ENCODE measurements at regions not wholly inside any gene's neighbourhood (a gene's known extent, or its start where the extent isn't known, plus 50 kb on each side); places are given as distances from the start of the nearest gene placed in this dataset.

DNA sequence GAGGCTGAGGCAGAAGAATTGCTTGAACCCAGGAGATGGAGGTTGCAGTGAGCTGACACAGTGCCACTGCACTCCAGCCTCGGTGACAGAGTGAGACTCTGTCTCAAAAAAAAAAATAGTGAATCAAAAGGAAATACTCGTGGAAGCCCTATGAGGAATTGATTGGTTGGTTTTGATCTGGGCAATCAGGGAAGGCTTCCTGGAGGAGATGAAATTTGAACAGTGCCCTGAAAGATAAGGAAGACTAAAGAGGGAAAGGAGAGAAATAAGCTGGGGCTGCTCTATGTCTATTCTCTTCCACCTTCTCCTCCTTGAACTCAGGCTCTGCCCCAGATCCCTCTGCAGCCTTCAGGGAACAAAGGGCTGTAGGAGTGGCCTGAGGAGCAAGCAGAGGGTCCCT, 54.1 kb downstream of the IRF2BPL start:
- DNase-seq (ENCODE audit: low read depth), result no peak

DNA sequence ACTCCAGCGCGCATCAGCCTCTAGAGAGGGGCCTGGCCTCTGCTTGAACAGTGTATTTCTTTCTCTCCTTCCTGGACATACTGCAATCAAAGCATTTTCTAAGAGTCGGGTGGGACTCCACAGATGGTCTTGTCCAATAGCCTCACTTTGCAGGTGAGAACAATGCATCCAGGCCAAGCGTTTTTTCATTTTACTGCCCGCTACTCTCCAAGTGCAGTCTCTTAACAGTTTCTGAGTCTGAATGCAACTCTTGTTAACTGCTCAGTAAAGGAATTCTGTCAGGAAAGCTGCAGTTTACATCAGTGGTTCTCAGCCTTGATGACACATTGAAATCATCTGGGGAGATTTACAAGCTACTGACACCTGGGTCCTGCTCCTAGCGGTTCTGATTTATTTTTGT, 57.0 kb downstream of the IRF2BPL start:
- no peak for DNase-seq (ENCODE audit: low read depth)

DNA sequence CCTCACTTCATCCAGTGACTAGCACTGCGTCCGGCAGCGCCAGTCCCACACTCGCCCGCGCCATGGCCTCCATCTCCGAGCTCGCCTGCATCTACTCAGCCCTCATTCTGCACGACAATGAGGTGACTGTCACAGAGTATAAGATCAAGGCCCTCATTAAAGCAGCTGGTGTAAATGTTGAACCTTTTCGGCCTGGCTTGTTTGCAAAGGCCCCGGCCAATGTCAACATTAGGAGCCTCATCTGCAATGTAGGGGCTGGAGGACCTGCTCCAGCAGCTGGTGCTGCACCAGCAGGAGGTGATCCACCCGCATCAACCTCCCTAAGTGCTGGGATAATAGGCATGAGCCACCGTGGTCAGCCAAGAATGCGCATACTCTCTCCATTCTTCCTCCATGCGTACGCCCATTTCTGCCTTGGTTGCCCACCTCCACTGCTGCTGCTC, 59.9 kb downstream of the IRF2BPL start:
- DNase-seq (ENCODE audit: low read depth), result no peak

DNA sequence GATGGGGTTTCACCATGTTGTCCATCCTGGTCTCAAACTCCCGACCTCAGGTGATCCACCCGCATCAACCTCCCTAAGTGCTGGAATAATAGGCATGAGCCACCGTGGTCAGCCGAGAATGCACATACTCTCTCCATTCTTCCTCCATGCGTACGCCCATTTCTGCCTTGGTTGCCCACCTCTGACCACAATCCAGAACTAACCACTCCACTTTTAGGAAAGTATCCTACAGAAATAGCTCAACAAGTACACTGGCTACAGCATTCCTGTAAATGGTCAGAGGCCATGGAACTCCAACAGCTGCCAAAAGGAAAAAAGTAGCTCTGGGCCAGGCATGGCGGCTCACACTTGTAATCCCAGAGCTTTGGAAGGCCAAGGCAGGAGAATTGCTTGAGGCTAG, 60.7 kb downstream of the IRF2BPL start:
- no peak for DNase-seq (ENCODE audit: low read depth)

DNA sequence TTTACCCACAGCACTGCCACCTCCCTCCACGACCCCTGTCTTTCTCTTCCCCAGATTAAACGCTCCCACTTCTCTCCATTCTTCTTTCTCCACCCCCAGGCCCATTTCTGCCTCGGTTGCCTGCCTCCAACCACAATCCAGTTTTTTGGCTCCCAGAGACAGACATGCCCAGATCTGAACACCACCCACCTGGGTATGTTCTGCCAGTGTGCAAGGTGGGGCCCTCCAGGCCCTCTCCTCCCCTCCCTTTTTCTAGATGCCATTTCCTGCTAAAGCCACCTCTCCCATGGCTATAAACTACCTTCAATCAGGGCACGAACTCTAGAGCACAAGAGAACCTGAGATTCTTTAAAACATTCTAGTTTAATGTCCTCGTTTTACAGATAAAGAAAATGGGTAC, 63.3 kb downstream of the IRF2BPL start:
- no peak for DNase-seq (ENCODE audit: low read depth)

DNA sequence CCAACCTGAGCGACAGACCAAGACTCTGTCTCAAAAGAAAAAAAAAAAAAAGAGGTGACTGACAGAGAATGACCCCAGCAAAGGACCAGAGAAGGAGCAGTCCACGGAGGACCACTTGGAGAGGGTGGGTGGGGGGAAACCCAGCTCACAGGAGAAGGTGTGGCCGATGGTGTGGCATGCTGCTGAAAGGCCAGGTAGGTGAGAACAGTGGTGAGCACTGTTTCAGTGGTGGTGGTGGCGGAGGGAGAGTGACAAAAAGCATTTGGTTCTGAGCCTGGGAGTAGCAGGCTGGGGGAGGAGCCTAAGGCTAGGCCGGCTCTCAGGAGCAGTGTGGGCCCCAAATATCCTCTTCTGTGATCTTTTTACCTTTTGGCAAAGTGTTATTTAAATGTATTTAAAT, 63.8 kb downstream of the IRF2BPL start:
- no peak for DNase-seq (ENCODE audit: low read depth)

DNA sequence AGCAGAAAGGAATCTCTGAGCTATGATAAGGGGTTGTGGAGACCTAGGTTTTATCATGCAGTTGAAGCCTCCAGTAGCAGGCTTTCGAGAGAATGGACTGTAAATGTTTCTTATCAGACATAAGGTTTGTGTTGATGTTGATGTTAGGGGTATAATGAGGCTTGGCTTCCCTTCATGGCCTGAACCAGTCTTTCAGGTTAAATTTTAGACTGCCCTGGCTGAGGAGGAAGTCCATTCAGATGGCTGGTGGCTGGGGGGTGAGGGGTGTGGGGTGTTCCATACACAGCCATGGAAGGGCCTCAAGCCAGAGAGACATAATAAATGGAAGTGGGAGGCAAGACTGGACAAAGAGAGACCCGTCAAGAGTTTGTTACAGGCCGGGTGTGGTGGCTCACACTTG, 65.1 kb downstream of the IRF2BPL start:
- no peak for DNase-seq (ENCODE audit: low read depth)

DNA sequence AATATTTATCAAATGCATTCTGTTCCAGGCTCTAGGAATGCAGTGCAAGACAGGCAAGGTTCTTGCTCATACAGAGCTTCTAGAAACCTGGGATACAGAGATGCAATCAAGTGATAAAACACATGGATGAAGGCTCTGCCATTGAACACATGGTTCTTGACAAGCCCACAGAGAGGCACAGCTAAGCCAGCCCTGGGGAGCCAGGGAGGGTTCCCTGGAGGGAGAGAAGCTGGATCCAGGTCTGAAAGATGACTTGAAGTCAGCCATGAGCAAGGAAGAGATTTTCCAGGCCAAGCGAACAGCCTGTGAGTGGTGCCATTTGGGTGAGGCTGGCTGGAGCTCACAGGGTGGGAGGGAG, 66.2 kb downstream of the IRF2BPL start:
- no peak for DNase-seq (ENCODE audit: low read depth)

DNA sequence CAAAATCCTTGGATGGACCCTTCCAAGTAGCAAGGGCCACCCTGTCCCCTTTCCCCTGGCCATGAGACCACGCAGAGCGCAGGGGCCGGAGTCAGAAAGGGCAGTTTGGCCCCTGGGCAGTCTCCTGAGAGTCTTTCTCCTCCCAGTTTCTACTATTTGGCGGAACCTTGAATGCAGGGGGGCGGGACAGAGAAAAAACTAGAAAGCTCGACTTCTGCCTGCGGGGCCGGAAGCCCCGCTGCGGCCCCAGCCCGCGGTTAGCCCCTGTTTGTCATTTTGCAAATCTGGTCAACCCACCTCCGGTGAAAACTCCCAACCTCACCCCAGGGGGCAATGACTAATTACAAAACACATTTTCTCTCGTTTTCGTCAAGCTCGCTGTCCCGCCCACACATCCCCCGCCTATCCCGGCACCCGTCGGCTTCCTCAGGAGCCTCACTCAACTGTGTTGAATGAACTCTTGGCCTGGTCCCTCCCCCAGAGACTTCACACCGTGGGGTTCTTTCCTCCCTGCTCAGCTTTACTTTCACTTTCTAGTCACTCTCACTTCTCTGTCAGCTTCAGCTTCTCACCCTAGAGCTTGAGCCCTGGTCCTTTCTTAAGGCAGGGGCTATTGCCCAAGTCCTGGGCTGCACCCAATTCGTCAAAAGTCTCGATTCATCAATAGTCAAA, 66.7 kb downstream of the IRF2BPL start:
- DNase-seq (ENCODE audit: low read depth), result peak; percentile 90

DNA sequence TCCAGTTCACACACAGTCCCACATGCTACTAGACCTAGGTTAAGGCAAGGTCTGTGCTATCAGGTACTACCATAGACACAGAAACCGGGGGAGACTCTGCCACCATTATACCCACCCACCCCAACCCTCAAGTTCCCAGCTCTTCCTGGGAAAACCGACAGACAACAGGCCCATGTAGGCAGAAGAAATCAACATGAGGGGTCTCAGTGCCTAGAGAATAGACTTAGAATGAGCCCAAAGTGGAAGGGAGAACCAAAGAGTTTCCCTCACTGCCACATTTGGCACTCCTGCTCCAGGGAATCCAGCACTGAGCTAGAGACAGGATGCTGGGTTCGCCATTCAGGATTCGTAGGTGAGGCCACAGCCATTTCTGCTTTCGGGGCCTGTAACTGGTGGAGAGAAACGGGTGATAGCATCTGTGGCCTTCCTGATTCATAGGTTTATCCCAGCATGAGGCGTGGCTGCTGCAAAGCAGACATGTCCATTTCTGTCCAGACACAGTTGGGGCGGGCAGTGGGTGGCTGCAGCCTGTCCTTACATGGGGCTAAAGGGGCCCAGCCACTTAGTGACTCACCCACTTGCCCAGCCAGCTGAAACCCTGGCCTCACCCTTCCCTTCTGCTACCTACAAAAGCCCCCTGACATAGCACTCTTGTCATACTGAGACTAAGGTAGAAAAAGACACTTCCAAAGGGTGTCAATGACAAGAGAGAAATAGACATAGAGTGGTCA, 69.4 kb downstream of the IRF2BPL start:
- DNase-seq (ENCODE audit: low read depth), result no peak

DNA sequence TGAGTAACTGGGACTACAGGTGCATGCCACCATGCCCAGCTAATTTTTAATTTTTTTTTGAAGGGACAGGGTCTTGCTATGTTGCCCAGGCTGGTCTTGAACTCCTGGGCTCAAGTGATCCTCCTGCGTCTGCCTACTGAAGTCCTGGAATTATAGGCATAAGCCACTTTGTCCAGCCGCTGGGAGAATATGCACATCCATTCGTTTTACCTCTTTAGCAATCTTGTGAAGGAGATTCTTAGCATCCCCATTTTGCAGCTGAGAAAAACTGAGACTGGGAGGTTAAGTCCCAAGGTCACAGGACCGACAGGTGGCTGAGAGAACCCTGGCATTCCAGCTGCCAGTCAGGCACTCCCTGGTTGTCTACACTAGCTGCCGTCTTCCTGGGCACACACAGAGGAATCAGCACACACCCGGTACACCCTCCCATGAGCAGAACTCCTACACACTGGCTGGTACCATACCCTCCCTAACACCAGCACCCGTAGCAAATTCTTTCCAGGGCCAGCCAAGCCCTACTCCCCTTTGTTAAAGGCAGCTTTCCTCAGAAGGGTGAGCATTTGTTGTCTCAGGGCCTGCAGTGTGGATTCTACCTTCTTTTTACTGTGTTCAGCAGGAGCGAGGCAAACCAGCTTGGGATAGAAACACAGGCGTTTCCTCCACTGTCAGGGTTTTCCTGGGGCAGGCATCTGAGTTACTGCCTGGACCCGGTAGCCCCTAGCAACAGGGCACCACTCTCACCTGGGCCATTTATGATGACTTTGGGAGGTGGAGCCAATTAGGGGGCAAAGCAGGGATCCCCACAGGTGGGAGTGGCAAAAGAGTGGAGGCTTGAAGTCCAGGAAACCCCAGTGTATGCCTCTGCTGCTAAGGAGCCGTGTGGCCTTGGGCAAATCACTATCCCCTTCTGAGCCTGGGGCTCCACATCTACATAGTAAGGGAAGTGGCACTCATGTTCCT, 70.2 kb downstream of the IRF2BPL start:
- DNase-seq (ENCODE audit: low read depth), result no peak

DNA sequence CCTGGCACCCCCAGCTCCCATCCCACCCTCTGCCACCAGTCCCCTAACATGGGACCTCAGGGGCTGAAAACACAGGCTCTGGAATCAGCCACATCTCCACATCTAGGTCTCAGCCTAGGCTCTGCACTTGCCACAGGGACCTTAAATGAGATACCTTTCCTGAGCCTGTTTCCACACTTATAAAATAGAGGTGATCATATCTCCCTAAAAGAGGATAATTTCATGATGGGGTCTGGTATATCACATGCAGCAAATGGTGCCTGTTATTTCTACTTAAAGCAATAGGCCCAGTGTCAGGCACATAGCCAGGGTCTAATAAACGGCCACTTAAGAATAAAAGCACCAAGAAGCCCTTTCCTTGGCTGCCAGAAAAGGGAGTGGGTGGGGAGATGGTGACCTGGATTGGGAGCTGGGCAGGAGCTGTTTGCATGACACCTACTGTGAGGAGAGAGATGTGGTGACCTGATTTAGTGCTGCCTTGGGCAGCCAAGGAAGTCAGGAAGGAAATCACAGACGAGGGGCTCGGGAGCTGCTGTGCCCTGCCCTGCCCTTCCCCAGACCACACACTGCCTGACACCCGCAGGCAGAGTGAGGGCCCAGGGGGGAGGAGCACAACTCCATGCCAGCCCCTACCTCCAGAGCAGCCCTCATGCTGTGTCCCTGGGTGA, 71.2 kb downstream of the IRF2BPL start:
- DNase-seq (ENCODE audit: low read depth), result no peak

DNA sequence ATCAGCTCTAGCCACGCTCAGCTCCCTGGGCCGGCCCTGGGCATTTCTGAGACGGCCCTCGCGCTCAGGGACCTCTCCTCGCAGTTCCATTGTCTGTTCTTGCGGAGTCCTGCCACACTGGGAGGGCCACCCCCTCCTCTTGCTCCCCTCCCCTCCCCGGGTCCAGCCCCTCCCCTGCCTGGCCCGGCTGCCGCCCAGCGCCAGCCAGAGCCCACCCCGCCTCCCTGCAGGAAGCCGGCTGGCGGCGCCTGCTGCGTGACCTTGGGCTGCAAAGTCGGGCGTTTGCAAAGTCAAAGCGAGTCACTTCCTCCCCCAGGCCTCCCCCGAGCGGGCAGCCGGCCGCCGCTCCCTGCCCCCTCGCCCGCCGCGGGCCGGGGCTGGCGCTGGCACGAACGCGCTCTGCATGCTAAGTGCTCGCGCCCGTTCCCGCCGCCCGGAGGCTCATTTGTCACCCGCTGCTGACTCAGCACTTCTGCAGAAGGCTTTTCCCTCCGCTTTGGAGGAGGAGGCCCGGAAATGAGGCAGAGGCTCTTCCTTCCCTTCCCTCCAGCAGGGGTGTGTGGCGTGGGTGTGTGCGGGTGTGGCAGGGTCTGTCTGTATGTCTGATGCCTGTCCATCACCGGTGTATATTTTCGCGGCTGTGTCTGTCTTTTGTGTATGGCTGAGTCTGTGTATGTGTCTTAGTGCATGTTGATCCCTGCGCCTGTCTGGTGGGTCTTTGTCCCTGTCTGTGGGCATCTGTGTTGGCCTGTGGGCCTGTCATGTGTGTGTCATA, 72.0 kb downstream of the IRF2BPL start:
- peak; percentile 79 for DNase-seq (ENCODE audit: low read depth)

DNA sequence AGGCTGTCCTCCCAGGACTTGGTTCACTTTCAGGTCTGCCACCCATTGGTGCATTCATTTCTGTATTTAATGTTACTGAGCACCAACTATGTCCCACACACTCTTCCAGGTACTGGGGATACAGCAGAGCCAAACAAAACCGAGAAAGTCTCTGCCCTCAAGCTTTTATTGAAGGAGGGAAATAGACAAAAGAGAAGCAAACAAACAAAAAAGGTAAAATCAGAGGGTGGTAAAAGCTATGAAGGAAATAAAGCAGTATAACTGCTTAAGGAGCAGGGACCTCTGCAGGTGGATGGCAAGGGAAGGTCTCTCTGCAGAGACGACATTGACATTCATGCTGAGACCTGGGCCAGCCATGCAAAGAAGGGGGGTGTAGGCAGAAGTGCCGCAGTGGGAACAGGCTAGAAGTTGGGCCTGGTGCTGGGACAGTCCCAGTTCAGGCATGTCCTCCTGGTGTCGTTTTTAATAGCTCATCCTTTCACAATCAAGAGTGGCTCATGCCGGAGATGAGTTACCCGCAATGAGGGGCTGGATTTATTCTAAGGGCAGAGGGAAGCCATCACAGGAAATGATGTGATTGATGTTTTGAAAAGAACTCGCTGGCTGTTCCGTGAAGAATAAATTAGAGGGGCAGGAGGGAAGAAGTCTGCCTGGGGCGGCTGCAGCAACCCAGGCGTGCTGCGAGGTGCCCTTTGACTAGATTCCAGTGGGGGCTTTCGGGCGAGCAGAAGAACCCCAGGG, 72.8 kb downstream of the IRF2BPL start:
- DNase-seq (ENCODE audit: low read depth), result peak; percentile 43

DNA sequence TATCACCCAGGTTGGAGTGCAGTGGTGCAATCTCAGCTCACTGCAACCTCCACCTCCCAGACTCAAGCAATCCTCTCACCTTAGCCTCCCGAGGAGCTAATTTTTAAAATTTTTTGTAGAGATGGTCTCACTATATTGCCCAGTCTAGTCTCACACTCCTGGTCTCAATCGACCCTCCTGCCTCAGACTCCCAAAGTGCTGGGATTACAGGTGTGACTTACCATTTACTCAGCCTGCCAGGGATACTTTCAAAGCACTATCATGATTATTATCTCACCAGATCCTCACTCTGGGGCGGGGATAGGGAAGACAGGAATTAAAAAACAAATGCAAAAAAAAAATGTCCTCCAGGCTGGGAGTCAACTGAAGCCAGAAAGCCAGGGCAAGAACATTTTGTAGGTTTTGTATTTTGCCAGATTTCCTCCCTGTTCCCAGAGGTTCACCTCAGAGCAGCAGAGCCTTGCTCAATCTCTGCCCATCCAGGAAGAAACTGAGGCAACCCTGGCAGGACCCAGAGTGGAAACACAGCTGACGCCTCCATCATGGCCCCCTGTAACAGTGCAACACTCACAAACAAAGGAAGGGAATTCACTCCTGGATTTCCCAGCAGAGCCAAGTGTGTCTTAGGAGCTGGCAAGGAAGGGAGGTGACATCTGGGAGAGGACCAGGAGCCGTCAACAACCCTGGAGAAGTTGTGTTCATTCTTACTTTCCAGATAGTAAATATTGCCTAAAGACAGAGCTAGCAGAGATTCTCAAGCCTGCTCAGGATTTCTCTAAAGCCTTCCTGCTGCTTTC, 73.9 kb downstream of the IRF2BPL start:
- no peak for DNase-seq (ENCODE audit: low read depth)

DNA sequence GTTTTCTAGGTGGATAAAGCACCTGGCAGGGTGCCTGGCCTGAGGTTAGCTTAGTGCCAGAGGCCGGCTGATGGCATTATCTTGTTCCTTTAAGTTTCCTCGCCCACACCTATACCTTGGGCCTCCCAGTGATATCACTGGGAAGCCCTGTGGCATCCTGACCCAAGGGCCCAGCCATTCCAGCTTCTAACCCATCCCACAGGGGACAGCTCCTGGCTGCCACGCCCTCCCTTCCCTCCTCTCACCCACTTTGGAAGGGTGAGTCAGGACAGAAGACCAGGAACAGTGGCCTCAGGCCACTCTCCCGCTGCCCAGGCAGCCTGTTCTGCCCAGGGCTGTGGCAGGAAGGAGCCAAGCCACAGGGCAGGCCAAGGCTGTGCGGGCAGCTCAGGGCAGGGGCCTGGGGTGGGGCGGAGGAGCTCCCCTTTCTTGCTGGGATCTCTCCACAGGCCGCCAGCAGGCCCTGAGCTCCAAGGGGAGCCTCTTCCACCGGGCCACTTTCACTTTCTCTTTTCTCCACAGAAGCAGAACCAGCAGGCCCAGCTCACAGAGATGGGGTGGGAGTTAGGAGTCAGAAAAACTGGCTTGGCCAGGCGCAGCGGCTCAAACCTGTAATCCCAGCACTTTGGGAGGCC, 75.1 kb downstream of the IRF2BPL start:
- DNase-seq (ENCODE audit: low read depth), result no peak

DNA sequence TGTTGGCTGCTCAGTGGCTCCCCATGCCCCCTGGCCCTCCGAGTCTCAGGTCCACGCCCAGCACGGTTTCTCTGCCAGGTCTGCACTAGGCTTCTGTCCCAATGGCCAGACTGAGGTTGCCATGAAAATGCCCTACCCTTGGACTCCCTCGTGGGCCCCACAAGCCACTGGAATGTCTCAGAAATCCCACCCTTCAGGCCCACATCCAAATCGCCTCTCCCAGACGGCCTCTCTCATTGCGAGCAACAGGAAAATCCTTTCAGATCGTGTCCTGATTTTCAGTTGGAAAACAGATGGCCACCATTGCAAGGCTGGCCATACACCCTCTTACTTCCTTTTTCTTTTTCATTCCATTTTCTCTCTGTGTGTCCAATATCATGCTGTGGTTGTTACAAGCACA, 77.3 kb downstream of the IRF2BPL start:
- DNase-seq (ENCODE audit: low read depth), result no peak

DNA sequence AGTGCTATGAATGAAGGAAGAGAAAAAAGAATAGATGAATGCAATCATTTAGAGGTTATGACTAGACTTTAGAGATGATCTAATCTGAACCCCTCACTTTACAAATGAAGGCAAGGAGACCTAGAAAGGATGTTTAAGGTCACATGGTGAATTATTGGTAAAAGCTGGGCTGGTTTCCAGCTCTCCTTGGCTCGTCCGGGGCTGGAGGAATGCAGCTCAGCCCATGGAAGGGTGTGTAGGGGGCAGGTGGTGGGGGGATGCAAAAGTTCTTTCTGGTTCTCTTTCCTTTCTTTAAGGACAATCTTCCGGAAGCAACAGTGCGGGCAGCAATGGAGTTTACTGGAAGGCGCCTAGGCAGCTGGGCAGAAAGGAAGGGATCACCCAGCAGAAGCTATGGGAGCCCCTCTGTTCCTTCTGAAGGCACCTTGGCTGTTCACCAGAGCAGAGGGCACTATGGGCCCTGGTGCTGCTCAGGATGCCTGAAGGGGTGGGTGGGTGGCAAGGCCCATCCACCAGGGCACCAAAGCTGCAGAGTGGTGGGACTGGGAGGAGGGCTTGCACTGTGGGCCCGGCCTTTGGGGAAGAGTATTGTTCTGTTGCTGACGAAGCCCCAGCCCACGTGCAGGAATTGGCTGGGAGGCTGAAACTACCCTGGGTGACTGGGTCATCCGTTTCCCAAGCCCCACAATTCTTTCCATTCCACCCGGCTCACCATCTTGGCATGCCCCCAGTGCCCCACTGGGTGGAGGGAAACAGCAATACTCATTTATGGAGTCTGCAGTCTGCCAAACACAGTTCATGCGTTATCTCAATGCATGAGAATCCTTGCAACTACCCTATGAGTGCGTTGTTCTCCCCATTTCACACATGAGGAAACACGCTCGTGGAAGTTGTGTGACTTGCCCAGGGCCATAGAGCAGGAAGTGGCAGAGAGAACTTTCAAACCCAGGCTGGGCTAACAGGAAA, 78.2 kb downstream of the IRF2BPL start:
- DNase-seq (ENCODE audit: low read depth), result no peak

Measured in T follicular helper cell (primary cell).